HEK293 (cell line): ENCODE measurements at regions not wholly inside any gene's neighbourhood (a gene's known extent, or its start where the extent isn't known, plus 50 kb on each side); places are given as distances from the start of the nearest gene placed in this dataset.

Experiments used
- SP7 ChIP-seq: fragments of 450-650 bp; formaldehyde crosslinking; IDR thresholded peaks from 2 replicates; pipeline ENCODE4 v1.5.1; 2016; ENCODE audit warnings: missing biosample characterization, missing genetic modification characterization
- WT1 ChIP-seq: fragments of 450-650 bp; formaldehyde crosslinking; IDR thresholded peaks from 2 replicates; pipeline ENCODE4 v1.5.1; 2016; ENCODE audit warnings: missing biosample characterization, missing genetic modification characterization
- ZFP41 ChIP-seq: fragments of 450-650 bp; formaldehyde crosslinking; IDR thresholded peaks from 2 replicates; pipeline ENCODE4 v1.5.1; 2016; ENCODE audit warnings: missing biosample characterization, missing genetic modification characterization, borderline replicate concordance
- ZNF114 ChIP-seq: fragments of 450-650 bp; formaldehyde crosslinking; IDR thresholded peaks from 2 replicates; pipeline ENCODE4 v1.5.0; 2017; ENCODE audit warnings: missing biosample characterization, missing genetic modification characterization
- ZNF274 ChIP-seq, 2 experiments: fragments of 200-500 bp in 1 of 2; fragments of 450-650 bp in 1 of 2; sonication (Bioruptor generic) in 1 of 2; formaldehyde crosslinking in 1 of 2; IDR thresholded peaks; 2 replicates each; pipeline versions ENCODE4 v1.5.1 to v1.6.1; 2014 to 2016; ENCODE audit warnings: borderline replicate concordance in 1 of 2, inconsistent platforms in 1 of 2, low read length in 1 of 2, missing biosample characterization in 1 of 2, missing genetic modification characterization in 1 of 2
- ZNF473 ChIP-seq: fragments of 450-650 bp; formaldehyde crosslinking; IDR thresholded peaks from 2 replicates; pipeline ENCODE4 v1.5.1; 2017; ENCODE audit warnings: missing biosample characterization, missing genetic modification characterization
- TF ChIP-seq, protein P1 (sequence below): fragments of 450-650 bp; formaldehyde crosslinking; IDR thresholded peaks from 2 replicates; pipeline ENCODE4 v1.5.1; 2016; ENCODE audit warnings: missing biosample characterization, missing genetic modification characterization
- TF ChIP-seq, protein P2 (sequence below): fragments of 450-650 bp; formaldehyde crosslinking; IDR thresholded peaks from 2 replicates; pipeline ENCODE4 v1.5.0; 2017; ENCODE audit warnings: missing biosample characterization, missing genetic modification characterization, borderline replicate concordance
- TF ChIP-seq, protein P3 (sequence below): fragments of 450-650 bp; formaldehyde crosslinking; IDR thresholded peaks from 2 replicates; pipeline ENCODE4 v1.5.1; 2016; ENCODE audit warnings: missing biosample characterization, missing genetic modification characterization

DNA sequence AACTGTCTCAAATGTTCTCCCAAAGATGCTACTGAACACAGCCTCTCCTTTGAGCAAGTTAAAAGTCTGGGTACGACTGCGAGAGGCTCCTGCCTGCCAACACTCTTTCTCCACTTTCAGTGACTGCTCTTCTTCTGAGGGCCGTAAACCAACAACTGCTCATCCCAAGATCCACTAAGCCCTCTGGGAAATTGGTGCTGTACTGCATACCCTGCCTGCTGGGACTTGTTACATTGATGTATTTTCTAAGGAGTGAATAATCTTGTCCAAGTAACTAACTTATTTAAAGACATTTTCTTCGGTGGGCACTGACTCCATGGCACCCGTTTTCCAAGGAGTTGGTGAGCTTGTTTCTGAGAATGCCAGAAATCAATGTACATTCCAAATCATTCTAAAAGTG, 87.2 kb downstream of the ZNF280B start:
- TF ChIP-seq, protein P1, sequence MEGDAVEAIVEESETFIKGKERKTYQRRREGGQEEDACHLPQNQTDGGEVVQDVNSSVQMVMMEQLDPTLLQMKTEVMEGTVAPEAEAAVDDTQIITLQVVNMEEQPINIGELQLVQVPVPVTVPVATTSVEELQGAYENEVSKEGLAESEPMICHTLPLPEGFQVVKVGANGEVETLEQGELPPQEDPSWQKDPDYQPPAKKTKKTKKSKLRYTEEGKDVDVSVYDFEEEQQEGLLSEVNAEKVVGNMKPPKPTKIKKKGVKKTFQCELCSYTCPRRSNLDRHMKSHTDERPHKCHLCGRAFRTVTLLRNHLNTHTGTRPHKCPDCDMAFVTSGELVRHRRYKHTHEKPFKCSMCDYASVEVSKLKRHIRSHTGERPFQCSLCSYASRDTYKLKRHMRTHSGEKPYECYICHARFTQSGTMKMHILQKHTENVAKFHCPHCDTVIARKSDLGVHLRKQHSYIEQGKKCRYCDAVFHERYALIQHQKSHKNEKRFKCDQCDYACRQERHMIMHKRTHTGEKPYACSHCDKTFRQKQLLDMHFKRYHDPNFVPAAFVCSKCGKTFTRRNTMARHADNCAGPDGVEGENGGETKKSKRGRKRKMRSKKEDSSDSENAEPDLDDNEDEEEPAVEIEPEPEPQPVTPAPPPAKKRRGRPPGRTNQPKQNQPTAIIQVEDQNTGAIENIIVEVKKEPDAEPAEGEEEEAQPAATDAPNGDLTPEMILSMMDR, result no peak
- TF ChIP-seq ZNF114 (tag by site-specific recombination) (no peak), ZNF473 (tag by site-specific recombination) (no peak), ZFP41 (tag by site-specific recombination) (no peak), SP7 (tag by site-specific recombination) (no peak), WT1 (tag by site-specific recombination) (no peak), ZNF274 (IDR thresholded peaks at IDR 0.05; ENCODE audit: low read length) (no peak), ZNF274 (tag by site-specific recombination; IDR thresholded peaks at IDR 0.05; ENCODE audit: borderline replicate concordance) (no peak)
- TF ChIP-seq, protein P2, sequence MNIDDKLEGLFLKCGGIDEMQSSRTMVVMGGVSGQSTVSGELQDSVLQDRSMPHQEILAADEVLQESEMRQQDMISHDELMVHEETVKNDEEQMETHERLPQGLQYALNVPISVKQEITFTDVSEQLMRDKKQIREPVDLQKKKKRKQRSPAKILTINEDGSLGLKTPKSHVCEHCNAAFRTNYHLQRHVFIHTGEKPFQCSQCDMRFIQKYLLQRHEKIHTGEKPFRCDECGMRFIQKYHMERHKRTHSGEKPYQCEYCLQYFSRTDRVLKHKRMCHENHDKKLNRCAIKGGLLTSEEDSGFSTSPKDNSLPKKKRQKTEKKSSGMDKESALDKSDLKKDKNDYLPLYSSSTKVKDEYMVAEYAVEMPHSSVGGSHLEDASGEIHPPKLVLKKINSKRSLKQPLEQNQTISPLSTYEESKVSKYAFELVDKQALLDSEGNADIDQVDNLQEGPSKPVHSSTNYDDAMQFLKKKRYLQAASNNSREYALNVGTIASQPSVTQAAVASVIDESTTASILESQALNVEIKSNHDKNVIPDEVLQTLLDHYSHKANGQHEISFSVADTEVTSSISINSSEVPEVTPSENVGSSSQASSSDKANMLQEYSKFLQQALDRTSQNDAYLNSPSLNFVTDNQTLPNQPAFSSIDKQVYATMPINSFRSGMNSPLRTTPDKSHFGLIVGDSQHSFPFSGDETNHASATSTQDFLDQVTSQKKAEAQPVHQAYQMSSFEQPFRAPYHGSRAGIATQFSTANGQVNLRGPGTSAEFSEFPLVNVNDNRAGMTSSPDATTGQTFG (tag by site-specific recombination), result no peak
- TF ChIP-seq, protein P3, sequence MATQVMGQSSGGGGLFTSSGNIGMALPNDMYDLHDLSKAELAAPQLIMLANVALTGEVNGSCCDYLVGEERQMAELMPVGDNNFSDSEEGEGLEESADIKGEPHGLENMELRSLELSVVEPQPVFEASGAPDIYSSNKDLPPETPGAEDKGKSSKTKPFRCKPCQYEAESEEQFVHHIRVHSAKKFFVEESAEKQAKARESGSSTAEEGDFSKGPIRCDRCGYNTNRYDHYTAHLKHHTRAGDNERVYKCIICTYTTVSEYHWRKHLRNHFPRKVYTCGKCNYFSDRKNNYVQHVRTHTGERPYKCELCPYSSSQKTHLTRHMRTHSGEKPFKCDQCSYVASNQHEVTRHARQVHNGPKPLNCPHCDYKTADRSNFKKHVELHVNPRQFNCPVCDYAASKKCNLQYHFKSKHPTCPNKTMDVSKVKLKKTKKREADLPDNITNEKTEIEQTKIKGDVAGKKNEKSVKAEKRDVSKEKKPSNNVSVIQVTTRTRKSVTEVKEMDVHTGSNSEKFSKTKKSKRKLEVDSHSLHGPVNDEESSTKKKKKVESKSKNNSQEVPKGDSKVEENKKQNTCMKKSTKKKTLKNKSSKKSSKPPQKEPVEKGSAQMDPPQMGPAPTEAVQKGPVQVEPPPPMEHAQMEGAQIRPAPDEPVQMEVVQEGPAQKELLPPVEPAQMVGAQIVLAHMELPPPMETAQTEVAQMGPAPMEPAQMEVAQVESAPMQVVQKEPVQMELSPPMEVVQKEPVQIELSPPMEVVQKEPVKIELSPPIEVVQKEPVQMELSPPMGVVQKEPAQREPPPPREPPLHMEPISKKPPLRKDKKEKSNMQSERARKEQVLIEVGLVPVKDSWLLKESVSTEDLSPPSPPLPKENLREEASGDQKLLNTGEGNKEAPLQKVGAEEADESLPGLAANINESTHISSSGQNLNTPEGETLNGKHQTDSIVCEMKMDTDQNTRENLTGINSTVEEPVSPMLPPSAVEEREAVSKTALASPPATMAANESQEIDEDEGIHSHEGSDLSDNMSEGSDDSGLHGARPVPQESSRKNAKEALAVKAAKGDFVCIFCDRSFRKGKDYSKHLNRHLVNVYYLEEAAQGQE (tag by site-specific recombination), result no peak
